Brain pericyte (primary cell): ENCODE measurements at regions not wholly inside any gene's neighbourhood (a gene's known extent, or its start where the extent isn't known, plus 50 kb on each side); places are given as distances from the start of the nearest gene placed in this dataset.

ENCODE experiments used
- DNase-seq: peaks from one replicate; pipeline ENCODE4 v3.0.0-alpha.2; 2012; ENCODE audit warnings: low read depth, low spot score

GRCh38 chr9:103904242-103904641 lies 189.9 kb upstream of the SMC2 start:
- DNase-seq = no peak

GRCh38 chr9:103913899-103914298 lies 180.2 kb upstream of the SMC2 start:
- no peak for DNase-seq

DNA sequence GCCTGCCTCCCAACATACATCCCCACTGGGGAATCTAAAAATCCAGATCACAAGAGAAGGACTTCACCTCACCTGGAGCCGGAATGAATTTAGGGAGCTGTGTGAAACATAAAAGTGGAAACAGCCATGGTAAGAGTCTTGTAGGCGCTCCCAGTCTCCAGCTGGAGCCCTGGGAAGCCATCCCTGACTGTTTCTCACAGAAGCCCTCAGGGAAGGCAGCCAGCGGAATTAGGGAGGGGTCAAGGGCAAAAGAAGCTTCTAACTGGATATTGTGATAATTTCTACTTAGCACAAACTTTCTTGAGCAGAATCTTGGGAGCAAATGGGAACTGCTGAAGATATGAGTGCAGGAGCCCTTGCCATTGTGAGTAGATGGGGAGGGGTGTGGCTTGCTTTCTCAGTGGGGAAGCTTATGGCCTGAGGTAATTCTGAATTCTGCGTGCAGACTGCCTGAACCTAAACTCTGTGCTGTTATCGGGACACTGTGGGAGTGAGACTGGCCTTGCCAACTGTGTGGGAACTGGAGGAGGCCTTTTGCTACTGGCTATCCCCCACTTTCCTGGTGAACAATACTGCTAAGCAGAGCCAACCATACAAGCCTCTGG lies 174.4 kb upstream of the SMC2 start:
- DNase-seq = no peak

GRCh38 chr9:103928442-103928841 lies 165.7 kb upstream of the SMC2 start:
- DNase-seq = no peak

DNA sequence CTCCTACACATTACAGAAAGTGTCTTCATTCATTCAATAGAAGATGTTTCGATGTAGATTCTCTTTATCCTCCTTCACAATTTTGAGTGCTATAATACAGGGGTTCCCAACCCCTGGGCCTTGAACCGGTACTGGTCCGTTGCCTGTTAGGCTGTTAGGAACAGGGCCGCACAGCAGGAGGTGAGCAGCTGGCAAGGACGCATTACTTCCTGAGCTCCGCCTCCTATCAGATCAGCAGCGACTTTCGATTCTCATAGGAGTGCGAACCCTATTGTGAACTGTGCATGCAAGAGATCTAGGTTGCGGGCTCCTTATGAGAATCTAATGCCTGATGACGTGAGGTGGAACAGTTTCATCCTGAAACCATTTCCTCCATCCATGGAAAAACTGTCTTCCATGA lies 153.0 kb upstream of the SMC2 start:
- no peak for DNase-seq

- no peak for DNase-seq
These were observed 151.9 kb upstream of the SMC2 start for GRCh38 chr9:103942200-103942599.

- DNase-seq = no peak
These were observed 151.5 kb upstream of the SMC2 start for GRCh38 chr9:103942651-103943050.

DNA sequence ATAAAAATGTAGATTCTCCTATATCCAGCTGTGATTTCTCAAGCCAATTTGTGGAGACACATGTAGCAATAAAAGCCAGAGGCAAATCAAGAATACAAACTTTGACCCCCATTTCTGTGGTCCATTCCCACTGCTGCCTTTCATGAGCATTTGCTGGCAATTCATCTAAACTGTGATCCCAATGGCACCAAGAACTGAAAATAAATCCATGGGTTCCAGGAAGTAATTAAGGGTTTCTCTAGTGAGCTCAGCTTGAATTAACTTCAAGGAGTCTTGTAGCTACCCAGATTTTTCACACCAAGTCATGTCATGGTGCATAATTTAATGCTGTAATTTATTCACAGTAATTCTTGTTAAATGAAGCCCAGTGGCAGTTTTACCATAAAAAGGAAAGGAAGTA lies 145.0 kb upstream of the SMC2 start:
- no peak for DNase-seq

DNA sequence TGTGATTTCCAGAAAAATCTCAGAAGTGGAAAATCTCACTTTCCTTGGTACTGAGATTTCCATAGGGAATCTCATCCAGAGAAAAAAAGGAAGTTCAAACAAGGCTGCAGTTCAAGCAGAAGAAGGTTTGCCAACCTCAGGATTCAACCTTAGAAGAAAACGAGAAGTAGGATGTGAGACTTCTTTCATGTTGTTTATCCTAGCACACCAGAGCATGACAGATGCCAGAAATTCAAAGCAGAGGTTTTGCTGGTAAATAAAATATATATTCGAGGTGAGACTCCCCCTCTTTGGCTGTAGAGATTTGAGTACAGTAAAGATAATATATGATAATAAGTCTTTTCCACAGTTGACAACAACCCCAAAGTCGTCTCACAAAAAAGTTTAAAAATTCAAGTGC lies 116.9 kb upstream of the SMC2 start:
- no peak for DNase-seq

GRCh38 chr9:103978396-103978795 lies 115.7 kb upstream of the SMC2 start:
- no peak for DNase-seq

GRCh38 chr9:103981912-103982311 lies 112.2 kb upstream of the SMC2 start:
- no peak for DNase-seq

DNA sequence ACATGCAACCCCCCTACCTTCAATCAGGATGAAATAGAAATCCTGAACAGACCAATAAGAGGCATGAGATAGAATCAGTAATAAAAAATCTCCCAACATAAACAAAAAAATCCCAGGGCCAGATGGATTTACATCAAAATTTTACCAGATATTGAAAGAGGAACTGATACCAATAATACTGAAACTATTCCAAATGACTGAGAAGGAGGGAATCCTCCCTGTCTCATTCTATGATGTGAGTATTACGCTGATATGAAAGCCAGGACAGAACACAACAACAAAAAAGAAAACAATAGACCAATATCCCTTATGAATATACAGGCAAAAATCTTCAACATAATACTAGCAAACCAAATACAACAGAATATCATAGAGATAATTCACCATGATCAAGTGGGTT lies 109.0 kb upstream of the SMC2 start:
- DNase-seq = no peak

DNA sequence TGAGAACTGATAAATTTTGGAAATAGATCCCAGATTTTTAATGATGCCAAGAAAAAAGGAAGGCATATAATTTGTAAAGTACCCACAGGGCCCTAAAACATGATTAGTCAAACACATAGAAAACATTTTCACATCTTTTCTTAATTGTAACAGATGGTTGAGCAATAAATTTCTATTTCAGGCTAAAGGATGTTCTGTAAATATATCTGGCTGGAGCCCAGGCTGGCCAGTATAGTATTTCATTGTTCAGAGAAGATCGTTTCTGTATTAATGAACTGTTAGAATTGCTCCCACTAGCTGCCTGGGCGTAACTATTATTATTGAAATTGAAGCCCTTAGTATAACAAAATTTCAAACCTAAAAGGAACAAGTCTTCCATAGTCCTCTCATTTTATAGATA lies 105.3 kb upstream of the SMC2 start:
- no peak for DNase-seq

DNA sequence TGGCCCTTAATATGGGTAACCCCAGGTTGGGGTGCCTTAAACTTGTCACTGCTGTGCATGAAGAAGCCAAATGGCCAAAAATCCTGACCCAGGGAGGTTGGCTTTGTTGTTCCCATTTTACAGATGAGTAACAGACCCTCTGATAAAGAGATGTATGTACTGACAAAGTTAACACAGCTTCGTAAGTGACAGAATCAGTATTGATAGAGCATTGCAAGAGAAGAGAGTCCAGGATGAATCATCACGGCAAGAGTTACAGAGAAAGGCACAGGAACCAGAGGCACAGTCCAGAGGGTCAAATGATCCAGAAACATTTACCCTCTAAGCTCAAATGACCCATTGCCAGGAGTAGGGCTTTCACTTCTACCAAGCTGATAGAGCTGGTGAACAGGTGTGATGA lies 103.8 kb upstream of the SMC2 start:
- no peak for DNase-seq

GRCh38 chr9:103991001-103991400 lies 103.1 kb upstream of the SMC2 start:
- no peak for DNase-seq

- no peak for DNase-seq
These were observed 102.4 kb upstream of the SMC2 start for GRCh38 chr9:103991698-103992097.

DNA sequence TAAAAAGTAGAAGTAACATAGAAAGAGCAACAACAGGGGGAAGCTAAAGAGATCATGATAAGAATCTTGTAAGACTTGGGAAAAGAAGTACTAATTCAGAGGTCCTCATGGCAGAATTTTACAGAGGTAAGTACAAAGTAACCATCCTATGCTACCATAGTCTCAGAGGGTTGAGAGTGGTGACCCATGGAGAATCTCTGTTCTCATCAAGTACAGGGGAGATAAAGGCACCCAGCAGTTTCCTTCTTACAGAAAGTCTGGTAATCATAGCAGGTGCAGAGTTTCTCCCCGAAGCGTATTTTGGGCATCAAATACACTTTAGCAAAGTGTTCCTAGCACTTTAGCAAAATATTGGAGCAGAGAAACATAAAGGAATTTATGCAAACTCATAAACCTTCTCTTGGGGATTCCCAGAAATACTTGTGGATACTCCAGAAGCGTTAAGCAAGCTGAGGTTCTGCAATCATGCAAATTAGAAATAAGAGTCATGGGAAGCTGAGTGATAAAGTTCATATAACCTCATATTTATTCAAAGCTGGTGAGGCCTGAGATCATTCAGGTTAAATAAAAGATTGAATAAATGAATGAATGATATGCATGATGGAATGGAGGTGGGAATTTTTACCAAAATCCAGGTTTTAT lies 101.0 kb upstream of the SMC2 start:
- DNase-seq = no peak

- DNase-seq = no peak
These were observed 96.2 kb upstream of the SMC2 start for GRCh38 chr9:103997856-103998370.

DNA sequence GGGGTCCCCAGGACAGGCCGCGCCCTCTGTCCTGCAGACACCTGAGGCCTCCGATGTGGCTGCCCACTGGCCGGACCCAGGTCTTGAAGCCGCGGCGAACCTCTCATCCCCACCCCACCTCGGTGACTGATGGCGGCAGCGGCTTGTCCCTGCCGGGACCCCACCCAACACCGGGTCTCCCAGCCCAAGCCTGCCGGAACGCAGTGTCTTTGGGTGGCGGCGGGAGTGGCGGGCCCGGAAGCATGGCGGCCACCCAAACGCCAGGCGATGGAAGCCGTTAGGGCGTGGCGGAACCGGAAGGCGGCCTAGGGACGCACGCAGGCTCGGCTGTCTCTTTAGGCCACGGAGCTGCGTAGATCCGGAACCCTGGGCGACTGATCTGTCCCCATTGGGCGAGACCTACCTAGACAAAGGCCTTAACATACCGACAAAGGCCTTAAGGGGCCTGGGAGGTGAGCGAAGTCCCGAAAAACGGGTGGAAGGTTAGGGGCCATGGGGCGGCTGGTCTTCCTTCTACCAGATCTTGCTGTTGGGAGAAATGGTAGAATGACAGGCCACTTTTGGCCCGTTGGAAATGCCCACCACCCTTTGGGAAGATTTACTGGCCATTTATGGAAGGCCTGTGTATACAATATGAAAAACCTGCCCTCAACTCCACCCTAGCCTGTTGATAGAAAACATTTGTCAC lies 94.6 kb upstream of the SMC2 start:
- DNase-seq = no peak

- no peak for DNase-seq
These were observed 84.3 kb upstream of the SMC2 start for GRCh38 chr9:104009826-104010225.

GRCh38 chr9:104022083-104022482 lies 72.0 kb upstream of the SMC2 start:
- no peak for DNase-seq

- no peak for DNase-seq
These were observed 69.0 kb upstream of the SMC2 start for GRCh38 chr9:104025104-104025503.

DNA sequence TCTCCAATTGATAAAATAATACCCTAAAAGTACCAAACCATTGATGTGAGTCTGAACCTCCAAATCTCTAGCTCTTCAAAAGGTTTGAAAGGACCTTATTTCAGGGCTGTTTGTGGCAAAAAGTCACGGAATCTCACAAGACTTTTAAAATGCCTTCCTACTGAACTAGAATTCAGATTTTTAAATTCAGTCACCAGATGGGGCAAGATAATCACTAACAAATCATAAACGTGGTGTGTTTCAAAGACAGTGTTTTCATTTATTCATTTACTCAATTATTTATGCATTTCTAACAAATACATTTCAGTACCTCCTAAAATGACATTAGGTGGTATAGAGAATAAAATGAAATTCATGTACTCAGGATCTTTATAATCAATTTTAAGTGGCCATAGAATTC lies 68.2 kb upstream of the SMC2 start:
- no peak for DNase-seq
